ENCODE measurements at regions not wholly inside any gene's neighbourhood (a gene's known extent, or its start where the extent isn't known, plus 50 kb on each side); places are given as distances from the start of the nearest gene placed in this dataset.

DNA sequence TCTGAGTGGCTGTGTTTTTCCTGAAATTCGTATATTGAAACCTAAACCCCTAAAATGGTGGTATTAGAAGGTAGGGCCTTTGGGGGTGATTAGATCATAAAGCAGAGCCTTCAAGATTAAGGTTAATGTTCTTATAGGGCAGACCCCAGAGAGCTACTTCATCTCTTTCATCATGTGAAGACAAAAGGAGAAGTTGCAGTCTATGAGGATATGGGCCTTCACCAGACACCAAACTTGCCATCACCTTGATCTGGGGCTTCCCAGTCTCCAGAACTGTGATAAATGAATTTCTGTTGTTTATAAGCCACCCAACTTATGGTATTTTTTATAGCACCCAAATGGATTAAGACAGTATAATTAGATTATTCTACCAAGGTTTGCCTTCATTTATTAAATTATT is 275.0 kb upstream of the ATP2B1 start:
- TF ChIP-seq, protein P1, sequence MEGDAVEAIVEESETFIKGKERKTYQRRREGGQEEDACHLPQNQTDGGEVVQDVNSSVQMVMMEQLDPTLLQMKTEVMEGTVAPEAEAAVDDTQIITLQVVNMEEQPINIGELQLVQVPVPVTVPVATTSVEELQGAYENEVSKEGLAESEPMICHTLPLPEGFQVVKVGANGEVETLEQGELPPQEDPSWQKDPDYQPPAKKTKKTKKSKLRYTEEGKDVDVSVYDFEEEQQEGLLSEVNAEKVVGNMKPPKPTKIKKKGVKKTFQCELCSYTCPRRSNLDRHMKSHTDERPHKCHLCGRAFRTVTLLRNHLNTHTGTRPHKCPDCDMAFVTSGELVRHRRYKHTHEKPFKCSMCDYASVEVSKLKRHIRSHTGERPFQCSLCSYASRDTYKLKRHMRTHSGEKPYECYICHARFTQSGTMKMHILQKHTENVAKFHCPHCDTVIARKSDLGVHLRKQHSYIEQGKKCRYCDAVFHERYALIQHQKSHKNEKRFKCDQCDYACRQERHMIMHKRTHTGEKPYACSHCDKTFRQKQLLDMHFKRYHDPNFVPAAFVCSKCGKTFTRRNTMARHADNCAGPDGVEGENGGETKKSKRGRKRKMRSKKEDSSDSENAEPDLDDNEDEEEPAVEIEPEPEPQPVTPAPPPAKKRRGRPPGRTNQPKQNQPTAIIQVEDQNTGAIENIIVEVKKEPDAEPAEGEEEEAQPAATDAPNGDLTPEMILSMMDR (IDR thresholded peaks at IDR 0.05) = no peak
- TF ChIP-seq POLR2AphosphoS5 (IDR thresholded peaks at IDR 0.05) = no peak

Measured in sigmoid colon (tissue), 4 donors.